ENCODE measurements at regions not wholly inside any gene's neighbourhood (a gene's known extent, or its start where the extent isn't known, plus 50 kb on each side); places are given as distances from the start of the nearest gene placed in this dataset.

DNA sequence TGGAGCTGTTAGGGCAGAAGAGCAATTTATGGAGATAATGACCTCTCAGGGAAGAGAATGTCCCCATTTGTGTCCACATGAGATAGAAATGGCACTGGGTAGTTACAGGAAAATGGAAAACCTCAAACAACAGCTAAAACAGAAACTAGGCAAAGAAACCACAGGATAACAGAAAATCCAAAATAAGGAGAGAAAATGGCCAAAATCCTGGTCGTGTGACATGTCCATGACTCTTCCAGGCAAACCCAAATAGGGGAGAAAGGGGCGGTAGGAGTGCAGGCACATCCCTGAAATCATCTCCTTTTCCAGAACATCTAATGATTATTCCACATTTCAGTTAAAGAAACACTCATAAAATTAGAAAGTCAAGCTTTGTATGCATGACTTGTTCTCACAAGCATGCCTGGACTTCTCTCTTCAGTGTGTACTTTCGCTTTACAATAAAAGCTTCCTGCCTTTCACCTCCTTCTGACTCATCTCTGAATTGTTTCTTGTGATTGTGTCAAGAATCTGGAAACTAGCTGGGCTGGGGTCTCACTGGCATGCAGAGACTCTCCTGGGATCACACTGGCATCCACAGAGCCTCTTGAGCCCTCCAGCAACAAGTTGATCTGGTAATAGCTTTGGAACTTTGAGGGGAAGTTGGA is 171.4 kb upstream of the ZP4 start:
- intact Hi-C loops (cut with micrococcal nuclease) = no loop called here

- intact Hi-C loops (cut with micrococcal nuclease) = no loop called here
Measured at GRCh38 chr1:238060061-238060460, 169.3 kb upstream of the ZP4 start.

GRCh38 chr1:238052496-238053266 is 162.0 kb upstream of the ZP4 start:
- intact Hi-C loops (cut with micrococcal nuclease) = no loop called here

DNA sequence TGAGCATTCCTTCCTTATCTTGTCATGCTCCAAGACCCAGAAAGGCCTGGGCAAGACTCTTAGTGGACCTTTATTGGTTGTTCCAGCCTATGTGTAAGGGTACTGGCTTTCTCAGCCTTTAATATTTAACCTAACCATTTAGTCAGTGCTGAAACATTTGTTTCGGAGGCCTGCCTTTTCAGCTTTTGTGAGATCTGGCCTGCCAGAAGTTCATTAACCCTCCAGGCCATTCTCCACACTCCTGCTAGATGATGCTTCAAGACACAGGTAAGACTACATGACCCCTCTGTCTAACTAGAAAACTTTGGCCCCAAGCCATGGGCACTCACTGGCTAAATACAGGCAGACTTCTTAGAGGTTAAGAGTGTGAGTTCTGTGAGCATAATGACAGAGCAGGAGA is 138.4 kb upstream of the ZP4 start:
- intact Hi-C loops (cut with micrococcal nuclease) = no loop called here

GRCh38 chr1:238027366-238027765 is 136.6 kb upstream of the ZP4 start:
- intact Hi-C loops (cut with micrococcal nuclease) = no loop called here

DNA sequence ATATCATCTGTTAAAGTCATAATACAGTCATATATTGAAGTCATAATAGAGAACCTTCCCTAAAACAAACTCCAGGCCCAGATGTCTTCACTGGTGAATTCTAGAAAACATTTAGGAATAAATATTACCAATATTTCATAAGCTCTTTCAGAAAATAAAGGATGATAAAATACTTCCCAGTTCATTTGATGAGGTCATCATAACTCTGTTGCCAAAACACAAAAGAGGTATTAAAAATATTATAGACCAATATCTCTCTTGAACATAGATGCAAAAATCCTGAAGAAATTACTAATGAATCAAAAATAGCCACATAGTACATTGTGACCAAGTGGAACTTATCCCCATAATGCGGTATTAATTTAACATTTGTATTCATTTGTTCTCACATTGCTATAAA is 132.4 kb upstream of the ZP4 start:
- intact Hi-C loops (cut with micrococcal nuclease) = no loop called here

DNA sequence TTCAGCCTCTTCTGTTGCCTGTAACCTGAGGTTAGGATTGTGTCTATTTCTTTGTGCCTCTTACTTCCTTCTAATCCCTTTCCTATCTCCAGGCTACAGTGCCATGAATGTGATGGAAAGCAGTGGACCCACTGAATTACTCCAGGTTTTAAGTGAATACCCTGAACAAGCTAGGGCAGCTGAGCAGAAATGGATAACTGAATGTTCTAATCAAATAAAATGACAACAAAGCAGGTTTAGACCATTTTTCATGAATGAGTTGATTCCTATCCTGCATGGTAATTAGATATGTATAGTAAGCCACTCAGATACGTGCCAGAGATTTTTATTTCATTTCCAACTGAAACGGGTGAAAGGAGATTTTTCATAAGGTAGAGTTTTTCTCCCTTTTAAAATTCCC is 127.5 kb upstream of the ZP4 start:
- intact Hi-C loops (cut with micrococcal nuclease) = no loop called here

- intact Hi-C loops (cut with micrococcal nuclease) = no loop called here
Measured at GRCh38 chr1:238006779-238007178, 116.1 kb upstream of the ZP4 start.

GRCh38 chr1:238005116-238005515 is 114.4 kb upstream of the ZP4 start:
- intact Hi-C loops (cut with micrococcal nuclease) = no loop called here

DNA sequence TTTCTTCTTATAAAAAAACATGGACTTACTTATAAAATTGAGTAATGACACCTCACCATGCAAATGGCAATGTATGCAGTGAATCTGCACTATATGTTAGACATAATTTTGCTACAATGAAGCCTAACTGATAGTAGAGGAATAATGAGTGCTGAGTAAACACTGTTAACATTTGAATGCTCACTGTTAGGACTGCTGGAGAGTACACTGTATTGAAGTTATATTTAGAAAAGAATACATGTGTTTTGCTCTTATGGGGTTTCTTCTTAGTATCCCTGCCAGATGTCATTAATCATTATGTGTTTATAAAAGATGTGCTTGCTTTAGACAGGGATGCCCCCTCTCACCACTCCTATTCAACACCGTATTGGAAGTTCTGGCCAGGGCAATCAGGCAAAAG is 111.1 kb upstream of the ZP4 start:
- intact Hi-C loops (cut with micrococcal nuclease) = no loop called here

DNA sequence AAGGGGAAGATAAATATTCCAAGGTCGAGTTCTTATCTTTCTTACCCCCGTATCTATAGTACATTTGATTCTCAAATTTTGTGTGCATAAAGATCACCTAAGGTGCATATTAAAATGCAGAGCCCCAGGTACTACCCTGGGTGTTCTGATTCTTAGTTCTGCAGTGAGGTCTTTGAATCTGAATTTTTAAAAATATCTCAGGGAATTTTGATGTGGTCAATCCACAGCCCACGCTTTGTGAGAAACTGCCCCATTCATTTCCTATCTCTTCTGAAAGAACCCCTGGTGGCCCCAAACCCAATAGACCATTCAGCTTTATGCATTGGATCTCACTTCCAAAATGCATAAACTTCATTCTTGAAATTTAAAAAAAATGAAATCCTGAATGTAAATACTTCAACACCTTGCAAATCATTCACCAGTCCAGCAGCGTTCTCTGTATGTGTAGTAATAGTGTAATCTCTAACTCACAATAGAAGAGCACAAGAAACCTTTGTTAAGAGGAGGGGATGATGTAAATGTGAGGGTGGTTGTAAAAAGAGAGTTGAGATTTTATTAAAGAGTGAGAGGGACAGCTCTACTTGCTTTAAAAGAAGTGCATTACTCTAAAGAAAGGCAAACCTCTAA is 108.8 kb upstream of the ZP4 start:
- intact Hi-C loops (cut with micrococcal nuclease) = no loop called here

- intact Hi-C loops (cut with micrococcal nuclease) = no loop called here
Measured at GRCh38 chr1:237998581-237998980, 107.9 kb upstream of the ZP4 start.

DNA sequence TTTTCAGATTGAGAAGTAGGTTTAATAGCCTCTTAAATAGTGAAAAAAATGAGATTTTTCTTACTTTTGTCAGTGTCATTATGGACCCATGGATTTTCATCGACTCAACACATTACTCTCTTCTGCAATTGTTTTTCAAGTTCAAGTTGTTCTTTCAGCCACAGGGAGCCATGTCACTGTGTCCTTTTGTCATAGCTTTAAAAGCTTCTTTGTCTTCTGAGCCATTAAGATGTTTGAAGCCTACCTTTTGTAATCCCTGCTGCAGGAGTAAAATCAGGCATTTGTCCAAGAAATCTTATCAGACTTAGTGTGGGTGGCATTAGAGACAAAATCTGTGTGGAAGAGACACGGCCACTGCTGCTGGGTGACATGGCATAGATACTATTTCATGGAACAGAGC is 92.8 kb upstream of the ZP4 start:
- intact Hi-C loops (cut with micrococcal nuclease) = no loop called here

DNA sequence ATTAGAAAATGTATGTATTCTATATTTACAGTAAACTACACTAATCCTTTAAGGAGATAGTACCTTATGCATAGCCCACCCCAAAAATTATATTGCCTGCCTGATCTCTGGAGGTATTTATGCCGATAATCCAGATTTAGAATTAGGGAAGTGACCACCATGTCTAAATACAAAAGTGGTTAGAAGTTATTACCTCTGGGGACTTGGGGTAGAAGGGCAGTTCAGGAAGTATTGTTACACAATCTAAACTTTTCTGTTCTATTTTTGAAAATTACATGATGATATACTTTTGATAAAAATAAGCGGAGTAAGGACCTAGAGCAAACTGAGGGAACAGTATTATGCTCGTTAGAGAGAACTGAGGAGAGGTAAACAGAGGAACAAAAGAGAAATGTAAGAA is 90.5 kb upstream of the ZP4 start:
- intact Hi-C loops (cut with micrococcal nuclease) = no loop called here

- intact Hi-C loops (cut with micrococcal nuclease) = no loop called here
Measured at GRCh38 chr1:237976331-237976730, 85.6 kb upstream of the ZP4 start.

- intact Hi-C loops (cut with micrococcal nuclease) = no loop called here
Measured at GRCh38 chr1:237975903-237976302, 85.2 kb upstream of the ZP4 start.

DNA sequence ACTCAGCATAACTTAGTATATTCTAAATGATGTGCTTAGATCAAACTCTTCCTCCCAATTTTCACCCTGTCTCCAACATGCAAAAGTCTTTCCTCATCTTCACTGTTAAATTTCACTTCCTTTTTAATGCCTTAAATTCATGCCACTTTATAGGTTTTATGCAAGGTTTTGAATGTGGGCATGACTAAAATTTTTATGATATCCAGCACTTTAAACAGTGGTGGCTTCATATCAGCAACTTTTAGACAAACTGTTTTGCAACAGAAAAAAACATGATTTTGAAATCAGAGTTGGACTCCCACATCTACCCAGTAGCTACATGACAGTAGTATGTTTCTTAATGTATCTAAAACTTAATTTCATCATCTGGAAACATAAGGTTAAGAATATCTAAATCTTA is 84.7 kb upstream of the ZP4 start:
- intact Hi-C loops (cut with micrococcal nuclease) = no loop called here

DNA sequence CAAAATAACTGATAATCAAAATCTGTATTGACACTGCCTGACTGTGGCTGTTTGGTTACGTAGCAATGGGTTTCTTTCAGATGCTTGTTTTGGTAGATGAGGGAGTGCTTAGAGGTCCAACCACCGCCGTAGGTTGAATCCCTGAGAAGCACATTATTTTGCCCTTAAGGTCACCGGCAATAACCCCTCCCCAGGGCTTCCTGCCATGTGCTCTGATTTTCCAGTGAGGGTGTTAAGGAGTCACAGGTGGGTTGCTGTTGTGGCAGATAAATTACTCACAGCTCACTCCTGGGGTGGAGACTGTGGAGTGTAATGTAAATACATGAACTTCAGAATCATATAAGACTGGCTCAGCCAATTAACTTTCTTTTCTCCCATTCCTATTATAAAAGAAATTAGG is 81.5 kb upstream of the ZP4 start:
- intact Hi-C loops (cut with micrococcal nuclease) = no loop called here

DNA sequence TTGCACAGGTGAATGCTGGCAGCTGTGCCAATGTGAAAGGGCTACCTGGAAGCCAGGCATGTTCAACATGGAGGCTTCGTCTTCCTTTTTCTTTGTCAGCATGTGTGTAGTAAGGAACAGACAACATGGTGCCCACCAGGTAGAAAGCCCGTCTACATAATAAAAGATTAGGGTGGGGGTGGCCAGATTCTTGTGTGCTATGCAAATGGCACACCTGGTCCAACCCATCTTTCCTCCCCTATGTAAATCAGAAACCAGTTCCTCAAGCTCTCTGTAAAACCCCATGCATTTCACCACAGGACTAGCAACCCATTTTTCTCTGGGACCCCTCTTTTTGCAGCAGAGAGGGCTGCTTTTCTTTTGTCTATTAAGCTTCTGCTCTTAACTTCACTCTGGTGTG is 72.3 kb upstream of the ZP4 start:
- intact Hi-C loops (cut with micrococcal nuclease) = no loop called here

DNA sequence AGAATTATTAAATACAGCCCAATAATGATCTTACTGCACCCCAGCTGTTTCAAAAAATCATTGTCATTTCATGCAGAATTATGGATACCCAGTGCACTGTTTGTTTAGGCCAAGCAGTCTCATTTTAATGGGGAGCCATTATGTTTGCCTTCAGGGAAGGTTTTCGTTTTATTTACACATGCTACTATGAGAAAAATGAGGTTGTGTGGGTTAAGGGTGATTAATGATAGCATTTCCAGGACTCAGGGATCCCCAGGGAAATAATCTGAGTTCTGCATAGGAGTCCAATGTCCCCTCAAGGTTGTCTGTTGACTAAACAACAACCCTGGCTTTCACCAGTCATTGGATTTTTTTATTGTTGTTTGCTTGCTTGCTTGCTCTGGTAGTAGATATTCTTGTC is 71.0 kb upstream of the ZP4 start:
- intact Hi-C loops (cut with micrococcal nuclease) = no loop called here

GRCh38 chr1:237959838-237960237 is 69.1 kb upstream of the ZP4 start:
- intact Hi-C loops (cut with micrococcal nuclease) = no loop called here

DNA sequence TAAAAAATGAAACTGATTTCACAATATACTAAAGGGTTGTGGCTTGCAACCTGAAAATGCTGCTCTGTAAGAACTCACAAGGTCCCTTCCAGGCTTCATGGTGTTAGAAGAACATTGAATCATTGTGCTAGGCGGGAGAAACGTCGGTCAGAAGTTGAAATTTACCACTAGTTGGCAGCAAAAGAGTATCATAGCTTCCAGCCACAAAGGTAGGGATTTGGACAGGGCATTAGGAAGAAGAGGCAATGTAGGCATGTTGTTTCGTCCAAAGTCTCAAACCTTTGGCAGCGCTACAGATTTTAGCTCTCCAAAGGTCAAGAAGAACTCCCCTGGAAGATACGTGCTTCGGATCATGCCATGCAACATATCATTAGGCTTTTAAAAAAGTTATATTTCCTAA is 62.5 kb upstream of the ZP4 start:
- intact Hi-C loops (cut with micrococcal nuclease) = no loop called here
